HCT116 (cell line): ENCODE measurements at regions not wholly inside any gene's neighbourhood (a gene's known extent, or its start where the extent isn't known, plus 50 kb on each side); places are given as distances from the start of the nearest gene placed in this dataset.

ENCODE experiments used
- ATAC-seq: fragments of 200-7000 bp; cut with Tn5 transposase; 2 replicates; pipeline ENCODE4 v1.9.1; 2020; ENCODE audit warnings: mild to moderate bottlenecking, moderate library complexity
- BruUV-seq: library from RNA; stranded (reverse); fragments of 400-500 nt; replicated peaks from 2 replicates; lab custom pipeline; 2021; lab: Mats Ljungman, UMichigan
- CTCF ChIA-PET: fragments of 300-600 bp; sonication (Branson Sonifier 250); formaldehyde crosslinking; loops from one replicate; lab custom pipeline; 2021; ENCODE audit warnings: antibody characterized with exemption; lab: Charles Lee
- POLR2A ChIA-PET: fragments of 300-600, 350-600 bp; sonication (Branson Sonifier 250); formaldehyde crosslinking; loops from one replicate; lab custom pipeline; 2021; ENCODE audit warnings: antibody characterized with exemption; lab: Charles Lee
- RAD21 ChIA-PET, 2 experiments: fragments of 300-600 bp; sonication (Branson Sonifier 250); formaldehyde crosslinking; loops; one replicate each; lab custom pipeline; 2023; ENCODE audit warnings: low total read pairs in 2 of 2; ENCODE audit not compliant: uncharacterized antibody in 2 of 2, unreplicated experiment in 2 of 2, low non-redundant PET in 1 of 2; lab: Charles Lee
- DNase-seq: peaks from one replicate; pipeline ENCODE4 v3.0.0-alpha.2; 2010; ENCODE audit warnings: low read depth, low spot score
- H2AFZ ChIP-seq: fragments of 200-600 bp; shearing (Covaris generic), sonication (generic); 2 replicates; pipeline ENCODE4 v1.6.1; 2017; ENCODE audit warnings: low read depth, mixed run types, mixed read lengths, antibody characterized with exemption, low read length; ENCODE audit not compliant: poor library complexity, severe bottlenecking
- H3K27ac ChIP-seq: 2 replicates; pipeline ENCODE4 v1.5.1; 2012; ENCODE audit warnings: low read depth, low read length
- H3K27me3 ChIP-seq: fragments of 200-600 bp; sonication (generic); 2 replicates; pipeline ENCODE4 v1.6.1; 2016; ENCODE audit warnings: mixed run types, low read length, mixed read lengths; ENCODE audit not compliant: insufficient read depth
- H3K36me3 ChIP-seq, 2 experiments: fragments of 200-500 bp in 1 of 2; fragments of 200-600 bp in 1 of 2; sonication (Bioruptor generic) in 1 of 2; sonication (generic) in 1 of 2; 2 replicates each; pipeline versions ENCODE4 v1.5.1 to v1.6.1; 2014 to 2016; ENCODE audit warnings: low read length in 2 of 2, inconsistent platforms in 1 of 2, mixed read lengths in 1 of 2, mixed run types in 1 of 2; ENCODE audit not compliant: insufficient read depth in 2 of 2, control insufficient read depth in 1 of 2
- H3K4me1 ChIP-seq, 2 experiments: fragments of 200-600 bp in 1 of 2; sonication (generic) in 1 of 2; 2 replicates each; pipeline versions ENCODE4 v1.5.1 to v1.6.1; 2012 to 2017; ENCODE audit warnings: low read length in 2 of 2, inconsistent platforms in 1 of 2, mild to moderate bottlenecking in 1 of 2, mixed read lengths in 1 of 2, mixed run types in 1 of 2, moderate library complexity in 1 of 2; ENCODE audit not compliant: insufficient read depth in 2 of 2, control insufficient read depth in 1 of 2
- H3K4me2 ChIP-seq: fragments of 200-600 bp; sonication (generic); 2 replicates; pipeline ENCODE4 v1.6.1; 2017; ENCODE audit warnings: mixed run types, low read length, mixed read lengths
- H3K4me3 ChIP-seq, 2 experiments: fragments of 200-600 bp in 1 of 2; sonication (generic) in 1 of 2; replicated peaks in 1 of 2; 2 replicates each; pipeline ENCODE4 v1.5.1; 2011 to 2016; ENCODE audit warnings: low read length in 2 of 2, control low read depth in 1 of 2, low read depth in 1 of 2, mild to moderate bottlenecking in 1 of 2, mixed read lengths in 1 of 2, mixed run types in 1 of 2
- H3K79me2 ChIP-seq: fragments of 200-600 bp; sonication (generic); 2 replicates; pipeline ENCODE4 v1.6.1; 2017; ENCODE audit warnings: mild to moderate bottlenecking, mixed run types, low read length, moderate library complexity, mixed read lengths; ENCODE audit not compliant: insufficient read depth
- H3K9ac ChIP-seq: fragments of 200-600 bp; sonication (generic); 2 replicates; pipeline ENCODE4 v1.6.1; 2016; ENCODE audit warnings: low read length, mixed read lengths
- H3K9me2 ChIP-seq: fragments of 200-600 bp; sonication (generic), shearing (Covaris generic); 2 replicates; pipeline ENCODE4 v1.6.1; 2017; ENCODE audit warnings: mixed run types, mild to moderate bottlenecking, moderate library complexity; ENCODE audit not compliant: insufficient read depth
- H3K9me3 ChIP-seq, 2 experiments: fragments of 200-500 bp in 1 of 2; fragments of 200-600 bp in 1 of 2; sonication (Bioruptor generic) in 1 of 2; sonication (generic) in 1 of 2; 2 replicates each; pipeline ENCODE4 v1.6.1; 2014 to 2017; ENCODE audit warnings: low read length in 2 of 2, mixed read lengths in 2 of 2, inconsistent platforms in 1 of 2, low read depth in 1 of 2, mild to moderate bottlenecking in 1 of 2, mixed run types in 1 of 2, moderate library complexity in 1 of 2; ENCODE audit not compliant: control insufficient read depth in 1 of 2, insufficient read depth in 1 of 2
- H4K20me1 ChIP-seq: fragments of 200-600 bp; sonication (generic), shearing (Covaris generic); 2 replicates; pipeline ENCODE4 v1.6.1; 2017; ENCODE audit warnings: mixed run types, mild to moderate bottlenecking, moderate library complexity; ENCODE audit not compliant: insufficient read depth
- ATF3 ChIP-seq: IDR thresholded peaks from 2 replicates; pipeline ENCODE4 v1.6.1; 2012
- CBX3 ChIP-seq: IDR thresholded peaks from 2 replicates; pipeline ENCODE4 v1.6.1; 2012; ENCODE audit warnings: low read depth
- EGR1 ChIP-seq: IDR thresholded peaks from 2 replicates; pipeline ENCODE4 v1.6.1; 2012; ENCODE audit warnings: low read depth
- EZH2 ChIP-seq: fragments of 200-600 bp; sonication (generic); IDR thresholded peaks from 2 replicates; pipeline ENCODE4 v1.6.1; 2017; ENCODE audit warnings: antibody characterized with exemption, mixed run types
- EZH2phosphoT487 ChIP-seq: fragments of 200-600 bp; IDR thresholded peaks from 2 replicates; pipeline ENCODE4 v1.6.1; 2018; ENCODE audit warnings: antibody characterized with exemption, borderline replicate concordance
- POLR2AphosphoS5 ChIP-seq: IDR thresholded peaks from 2 replicates; pipeline ENCODE4 v1.6.1; 2011; ENCODE audit warnings: mild to moderate bottlenecking, low read depth, low read length, moderate library complexity
- RAD21 ChIP-seq: IDR thresholded peaks from 2 replicates; pipeline ENCODE4 v1.6.1; 2012; ENCODE audit warnings: low read depth, mild to moderate bottlenecking
- REST ChIP-seq: IDR thresholded peaks from 2 replicates; pipeline ENCODE4 v1.6.1; 2012; ENCODE audit warnings: low read depth
- SIN3A ChIP-seq: IDR thresholded peaks from 2 replicates; pipeline ENCODE4 v1.6.1; 2012; ENCODE audit warnings: low read depth
- SP1 ChIP-seq: IDR thresholded peaks from 2 replicates; pipeline ENCODE4 v1.6.1; 2012; ENCODE audit warnings: low read depth
- TCF7L2 ChIP-seq: IDR thresholded peaks from 2 replicates; pipeline ENCODE4 v1.7.0; 2011; ENCODE audit warnings: borderline replicate concordance, inconsistent platforms; ENCODE audit not compliant: insufficient read depth, insufficient read length; ENCODE audit errors: extremely low read depth
- YY1 ChIP-seq: IDR thresholded peaks from 2 replicates; pipeline ENCODE4 v1.6.1; 2011; ENCODE audit warnings: low read length, low read depth, moderate library complexity, mild to moderate bottlenecking; ENCODE audit not compliant: insufficient replicate concordance; ENCODE audit errors: extremely low read depth
- intact Hi-C: fragments of 100-400 bp; cut with micrococcal nuclease; formaldehyde crosslinking; loops from 2 replicates; pipeline ENCODE4 v1.10.0; 2022
- TF ChIP-seq, protein P1 (sequence below): IDR thresholded peaks from 2 replicates; pipeline ENCODE4 v1.6.1; 2011; ENCODE audit warnings: mild to moderate bottlenecking, low read length, moderate library complexity; ENCODE audit not compliant: insufficient replicate concordance; ENCODE audit errors: extremely low read depth
- TF ChIP-seq, protein P2 (sequence below): IDR thresholded peaks from 2 replicates; pipeline ENCODE4 v1.6.1; 2012

DNA sequence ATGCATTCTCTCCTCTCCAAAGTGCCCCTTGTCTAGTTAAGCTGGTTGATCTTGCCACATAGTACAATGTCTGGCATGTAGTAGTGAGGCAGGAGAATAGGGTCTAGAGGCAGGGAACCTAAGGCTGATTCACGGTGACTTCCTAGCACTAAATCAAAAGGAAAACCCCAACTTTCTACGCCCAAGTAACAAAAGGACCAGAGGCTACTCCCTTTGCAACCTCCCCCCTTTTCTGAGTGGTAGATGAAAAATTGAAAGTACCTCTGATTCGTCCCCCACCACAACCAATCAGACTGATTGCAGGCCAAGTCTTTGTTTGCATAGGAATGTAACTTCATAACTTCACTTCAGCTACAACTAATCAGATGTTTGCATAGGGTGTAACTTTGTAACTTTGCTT lies 278.8 kb downstream of the PSAT1 start:
- H2AFZ ChIP-seq, result no peak overlapping the region
- no peak overlapping the region for H3K9ac ChIP-seq
- POLR2A ChIA-PET, result no interaction called here
- CTCF ChIA-PET, result no interaction called here
- no peaks in the 10 kb centered on the region for H3K9me2 ChIP-seq
- no peak for DNase-seq
- no peaks in the 10 kb centered on the region for H4K20me1 ChIP-seq
- intact Hi-C loops, result no loop called here
- RAD21 ChIA-PET, result no interaction called here
- H3K4me3 ChIP-seq, result no peak overlapping the region
- no peak overlapping the region for H3K4me2 ChIP-seq
- H3K4me1 ChIP-seq, result no peaks in the 10 kb centered on the region
- no peaks in the 10 kb centered on the region for H3K9me3 ChIP-seq
- no TSS peak for BruUV-seq
- no peak for ATAC-seq
- H3K79me2 ChIP-seq, result no peaks in the 10 kb centered on the region
- no peak overlapping the region for H3K27ac ChIP-seq
- no peaks in the 10 kb centered on the region for H3K36me3 ChIP-seq
- no peaks in the 10 kb centered on the region for H3K27me3 ChIP-seq
- TF ChIP-seq SP1, result no peak
- no peak for TF ChIP-seq CBX3
- TF ChIP-seq, protein P1, sequence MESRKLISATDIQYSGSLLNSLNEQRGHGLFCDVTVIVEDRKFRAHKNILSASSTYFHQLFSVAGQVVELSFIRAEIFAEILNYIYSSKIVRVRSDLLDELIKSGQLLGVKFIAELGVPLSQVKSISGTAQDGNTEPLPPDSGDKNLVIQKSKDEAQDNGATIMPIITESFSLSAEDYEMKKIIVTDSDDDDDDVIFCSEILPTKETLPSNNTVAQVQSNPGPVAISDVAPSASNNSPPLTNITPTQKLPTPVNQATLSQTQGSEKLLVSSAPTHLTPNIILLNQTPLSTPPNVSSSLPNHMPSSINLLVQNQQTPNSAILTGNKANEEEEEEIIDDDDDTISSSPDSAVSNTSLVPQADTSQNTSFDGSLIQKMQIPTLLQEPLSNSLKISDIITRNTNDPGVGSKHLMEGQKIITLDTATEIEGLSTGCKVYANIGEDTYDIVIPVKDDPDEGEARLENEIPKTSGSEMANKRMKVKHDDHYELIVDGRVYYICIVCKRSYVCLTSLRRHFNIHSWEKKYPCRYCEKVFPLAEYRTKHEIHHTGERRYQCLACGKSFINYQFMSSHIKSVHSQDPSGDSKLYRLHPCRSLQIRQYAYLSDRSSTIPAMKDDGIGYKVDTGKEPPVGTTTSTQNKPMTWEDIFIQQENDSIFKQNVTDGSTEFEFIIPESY, result no peak
- TF ChIP-seq ATF3, result no peak
- TF ChIP-seq EZH2, result no peak
- no peak for TF ChIP-seq RAD21
- no peak for TF ChIP-seq EGR1
- TF ChIP-seq, all 23 proteins: peak for 0

- no peak overlapping the region for H3K4me3 ChIP-seq
- H3K4me2 ChIP-seq, result no peak overlapping the region
- H3K27ac ChIP-seq, result no peak overlapping the region
- H4K20me1 ChIP-seq, result no peaks in the 10 kb centered on the region
- no peak overlapping the region for H2AFZ ChIP-seq
- intact Hi-C loops, result no loop called here
- no peaks in the 10 kb centered on the region for H3K27me3 ChIP-seq
- ChIA-PET RAD21 (no interaction called here), POLR2A (no interaction called here), CTCF (no interaction called here)
- no TSS peak for BruUV-seq
- no peaks in the 10 kb centered on the region for H3K9me2 ChIP-seq
- H3K79me2 ChIP-seq, result no peaks in the 10 kb centered on the region
- no peak overlapping the region for H3K9ac ChIP-seq
- no peaks in the 10 kb centered on the region for H3K36me3 ChIP-seq
- DNase-seq (no peak), ATAC-seq (no peak)
- no peaks in the 10 kb centered on the region for H3K9me3 ChIP-seq
- no peaks in the 10 kb centered on the region for H3K4me1 ChIP-seq
- no peak for TF ChIP-seq RAD21
- no peak for TF ChIP-seq YY1
- TF ChIP-seq, protein P2, sequence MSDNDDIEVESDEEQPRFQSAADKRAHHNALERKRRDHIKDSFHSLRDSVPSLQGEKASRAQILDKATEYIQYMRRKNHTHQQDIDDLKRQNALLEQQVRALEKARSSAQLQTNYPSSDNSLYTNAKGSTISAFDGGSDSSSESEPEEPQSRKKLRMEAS, result no peak
- TF ChIP-seq EZH2phosphoT487, result no peak
- no peak for TF ChIP-seq POLR2AphosphoS5
- no peak for TF ChIP-seq TCF7L2
- TF ChIP-seq SIN3A, result no peak
- TF ChIP-seq SP1, result no peak
- TF ChIP-seq REST, result no peak
Observed at GRCh38 chr9:78577156-78577906, 280.4 kb downstream of the PSAT1 start.
